HCT116 (cell line): ENCODE measurements at regions not wholly inside any gene's neighbourhood (a gene's known extent, or its start where the extent isn't known, plus 50 kb on each side); places are given as distances from the start of the nearest gene placed in this dataset.

ENCODE experiments used
- CEBPB ChIP-seq: IDR thresholded peaks from 2 replicates; pipeline ENCODE4 v1.6.1; 2012; ENCODE audit warnings: low read depth
- EZH2 ChIP-seq: fragments of 200-600 bp; sonication (generic); IDR thresholded peaks from 2 replicates; pipeline ENCODE4 v1.6.1; 2017; ENCODE audit warnings: antibody characterized with exemption, mixed run types
- FOSL1 ChIP-seq: IDR thresholded peaks from 2 replicates; pipeline ENCODE4 v1.6.1; 2012; ENCODE audit warnings: low read depth
- JUND ChIP-seq: IDR thresholded peaks from 2 replicates; pipeline ENCODE4 v1.6.1; 2012
- MAX ChIP-seq: IDR thresholded peaks from 2 replicates; pipeline ENCODE4 v1.6.1; 2012
- POLR2A ChIP-seq: IDR thresholded peaks from 2 replicates; pipeline ENCODE4 v1.7.0; 2011; ENCODE audit warnings: borderline replicate concordance; ENCODE audit not compliant: insufficient read depth, insufficient read length; ENCODE audit errors: extremely low read depth
- POLR2AphosphoS5 ChIP-seq: IDR thresholded peaks from 2 replicates; pipeline ENCODE4 v1.6.1; 2011; ENCODE audit warnings: mild to moderate bottlenecking, low read depth, low read length, moderate library complexity
- REST ChIP-seq: IDR thresholded peaks from 2 replicates; pipeline ENCODE4 v1.6.1; 2012; ENCODE audit warnings: low read depth
- SRF ChIP-seq: IDR thresholded peaks from 2 replicates; pipeline ENCODE4 v1.6.1; 2012; ENCODE audit warnings: low read depth
- YY1 ChIP-seq: IDR thresholded peaks from 2 replicates; pipeline ENCODE4 v1.6.1; 2011; ENCODE audit warnings: low read length, low read depth, moderate library complexity, mild to moderate bottlenecking; ENCODE audit not compliant: insufficient replicate concordance; ENCODE audit errors: extremely low read depth
- TF ChIP-seq, protein P1 (sequence below), 3 experiments: fragments of 200-600 bp in 1 of 3; sonication (generic) in 1 of 3; IDR thresholded peaks in 2 of 3; conservative IDR thresholded peaks in 1 of 3; 2 replicates each; pipeline ENCODE4 v1.5.1; 2012 to 2017; ENCODE audit warnings: low read depth in 2 of 3, low read length in 2 of 3, antibody characterized with exemption in 1 of 3, borderline replicate concordance in 1 of 3, control low read depth in 1 of 3, mild to moderate bottlenecking in 1 of 3, mixed read lengths in 1 of 3, mixed run types in 1 of 3, moderate library complexity in 1 of 3; ENCODE audit not compliant: insufficient read depth in 1 of 3

- TF ChIP-seq, protein P1, sequence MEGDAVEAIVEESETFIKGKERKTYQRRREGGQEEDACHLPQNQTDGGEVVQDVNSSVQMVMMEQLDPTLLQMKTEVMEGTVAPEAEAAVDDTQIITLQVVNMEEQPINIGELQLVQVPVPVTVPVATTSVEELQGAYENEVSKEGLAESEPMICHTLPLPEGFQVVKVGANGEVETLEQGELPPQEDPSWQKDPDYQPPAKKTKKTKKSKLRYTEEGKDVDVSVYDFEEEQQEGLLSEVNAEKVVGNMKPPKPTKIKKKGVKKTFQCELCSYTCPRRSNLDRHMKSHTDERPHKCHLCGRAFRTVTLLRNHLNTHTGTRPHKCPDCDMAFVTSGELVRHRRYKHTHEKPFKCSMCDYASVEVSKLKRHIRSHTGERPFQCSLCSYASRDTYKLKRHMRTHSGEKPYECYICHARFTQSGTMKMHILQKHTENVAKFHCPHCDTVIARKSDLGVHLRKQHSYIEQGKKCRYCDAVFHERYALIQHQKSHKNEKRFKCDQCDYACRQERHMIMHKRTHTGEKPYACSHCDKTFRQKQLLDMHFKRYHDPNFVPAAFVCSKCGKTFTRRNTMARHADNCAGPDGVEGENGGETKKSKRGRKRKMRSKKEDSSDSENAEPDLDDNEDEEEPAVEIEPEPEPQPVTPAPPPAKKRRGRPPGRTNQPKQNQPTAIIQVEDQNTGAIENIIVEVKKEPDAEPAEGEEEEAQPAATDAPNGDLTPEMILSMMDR (IDR thresholded peaks at IDR 0.05 in 2 of 3, conservative IDR thresholded peaks at IDR 0.05 in 1 of 3; ENCODE audit: borderline replicate concordance in 1 of 3, insufficient read depth in 1 of 3, low read depth in 2 of 3, low read length in 2 of 3) = no peak
- TF ChIP-seq REST (no peak), MAX (no peak), JUND (no peak), POLR2AphosphoS5 (no peak), YY1 (no peak), CEBPB (no peak), SRF (no peak), FOSL1 (no peak), EZH2 (no peak), POLR2A (no peak)
Observed at GRCh38 chrY:8064500-8064899, 1152.9 kb upstream of the AMELY start.
